ENCODE measurements at regions not wholly inside any gene's neighbourhood (a gene's known extent, or its start where the extent isn't known, plus 50 kb on each side); places are given as distances from the start of the nearest gene placed in this dataset.
A peak's percentile ranks its signal among the peaks of the same experiment; 100 is the strongest.

DNA sequence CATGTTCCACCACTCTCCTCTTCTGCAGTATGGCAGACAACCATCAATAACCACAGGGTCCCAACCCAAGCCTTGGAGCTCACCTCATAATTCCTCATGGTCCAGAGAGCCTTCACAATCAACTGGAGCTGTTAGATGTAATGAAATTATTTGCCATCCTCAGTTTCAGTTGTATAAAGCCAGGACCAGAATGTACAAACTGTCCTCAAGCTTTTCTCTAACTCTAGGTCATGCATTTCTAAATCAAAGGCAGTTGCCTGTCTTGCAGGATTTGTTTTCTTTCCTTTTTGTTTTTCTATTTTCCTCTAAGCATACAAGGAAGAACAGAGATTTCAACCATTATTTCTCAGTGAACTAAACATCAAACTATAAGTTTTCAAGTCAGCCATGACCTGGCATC is 182.5 kb upstream of the SERP2 start:
- no peak for DNase-seq

DNA sequence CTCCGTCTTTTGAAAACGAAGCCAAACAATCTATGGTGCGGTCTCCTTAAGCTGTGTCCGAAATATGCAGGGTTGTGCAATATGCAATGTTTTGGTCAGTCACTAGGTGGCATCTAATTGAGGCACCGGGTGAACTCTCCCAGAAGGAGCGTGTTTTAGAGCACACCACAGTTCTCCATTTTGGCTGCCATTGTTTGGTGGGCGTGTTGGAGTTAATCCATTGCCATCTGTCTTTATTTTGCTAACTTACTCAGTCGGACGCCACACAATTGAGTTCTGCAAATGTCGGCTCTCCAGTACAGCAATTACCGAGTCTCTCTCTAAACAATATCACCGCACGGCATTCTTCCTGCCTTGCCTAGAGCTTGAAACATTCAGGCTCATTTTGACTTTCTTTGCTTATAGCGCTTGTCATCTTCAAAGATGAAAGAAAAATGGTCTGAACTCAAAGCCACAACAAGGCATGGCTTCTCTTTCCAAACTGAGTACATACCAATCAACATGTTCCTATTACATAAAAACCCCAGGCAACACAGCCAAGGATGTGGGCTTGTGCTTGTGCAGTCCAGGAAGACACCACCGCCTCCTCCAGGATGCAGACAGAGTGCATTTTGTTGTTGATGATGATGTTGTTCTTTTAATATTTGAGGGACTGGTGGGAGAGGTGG is 182.0 kb upstream of the SERP2 start:
- peak; percentile 43 to 68 for DNase-seq

DNA sequence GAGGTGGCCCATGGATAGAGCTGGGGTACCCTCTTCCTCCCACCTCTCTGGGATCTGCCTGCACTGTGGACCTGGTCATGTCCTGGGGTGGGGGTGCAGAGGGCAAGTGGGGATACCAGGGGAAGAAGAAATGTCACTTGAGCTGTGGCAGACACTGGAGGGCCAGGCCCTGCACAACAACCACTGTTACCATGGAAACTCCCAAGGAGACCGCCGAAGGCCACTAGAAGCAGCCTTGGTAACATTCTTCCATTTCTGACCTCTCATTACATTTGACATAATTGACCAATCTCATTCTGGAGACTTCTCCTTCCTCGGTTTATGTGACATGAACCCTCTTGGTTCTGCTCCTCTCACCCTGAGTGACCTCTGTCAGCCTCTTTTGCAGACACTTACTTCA is 179.9 kb upstream of the SERP2 start:
- DNase-seq: no peak

DNA sequence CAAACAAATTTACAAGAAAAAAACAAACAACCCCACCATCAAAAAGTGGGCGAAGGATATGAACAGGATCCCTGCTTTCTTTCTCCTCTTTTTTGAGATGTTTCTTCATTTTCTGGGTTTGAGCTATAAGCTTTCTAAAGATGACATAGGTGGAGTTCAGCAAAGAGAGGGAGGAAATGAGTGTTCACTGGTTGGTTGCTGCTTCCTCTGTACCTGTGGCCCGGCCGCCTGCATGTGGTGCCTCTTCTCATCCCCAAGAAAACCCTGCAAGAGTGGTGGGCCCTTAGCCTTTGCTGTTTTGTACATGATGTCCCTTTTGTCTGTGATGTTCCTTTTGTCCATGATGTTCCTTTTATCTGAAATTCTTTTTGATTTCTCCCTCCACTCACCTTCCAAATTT is 178.4 kb upstream of the SERP2 start:
- no peak for DNase-seq

DNA sequence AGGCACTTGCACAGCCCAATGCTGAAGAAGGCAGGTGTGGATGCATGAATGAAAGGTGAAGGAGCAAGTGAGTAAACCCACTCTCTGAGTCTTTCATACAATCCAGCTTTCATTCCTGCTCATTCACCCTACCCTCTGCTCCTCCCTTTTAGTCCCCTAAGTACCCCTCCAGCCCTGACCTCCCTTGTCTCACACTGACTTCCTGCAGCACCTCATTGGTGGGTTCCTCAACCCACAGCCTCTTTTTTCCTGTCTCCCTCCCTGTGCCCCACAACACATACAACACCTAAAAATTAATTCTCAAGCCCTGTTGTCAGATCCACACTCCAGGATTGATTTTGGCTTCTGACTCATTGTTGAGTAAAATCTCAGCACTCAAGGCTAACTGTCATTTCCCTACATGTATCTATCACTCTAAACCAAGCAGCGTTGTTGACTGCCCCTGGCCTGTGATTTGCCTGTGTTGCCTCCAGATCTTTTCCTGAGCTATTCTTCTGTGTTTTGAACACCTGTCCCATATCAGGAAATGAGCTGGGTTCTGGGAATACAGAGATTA is 177.3 kb upstream of the SERP2 start:
- no peak for DNase-seq

DNA sequence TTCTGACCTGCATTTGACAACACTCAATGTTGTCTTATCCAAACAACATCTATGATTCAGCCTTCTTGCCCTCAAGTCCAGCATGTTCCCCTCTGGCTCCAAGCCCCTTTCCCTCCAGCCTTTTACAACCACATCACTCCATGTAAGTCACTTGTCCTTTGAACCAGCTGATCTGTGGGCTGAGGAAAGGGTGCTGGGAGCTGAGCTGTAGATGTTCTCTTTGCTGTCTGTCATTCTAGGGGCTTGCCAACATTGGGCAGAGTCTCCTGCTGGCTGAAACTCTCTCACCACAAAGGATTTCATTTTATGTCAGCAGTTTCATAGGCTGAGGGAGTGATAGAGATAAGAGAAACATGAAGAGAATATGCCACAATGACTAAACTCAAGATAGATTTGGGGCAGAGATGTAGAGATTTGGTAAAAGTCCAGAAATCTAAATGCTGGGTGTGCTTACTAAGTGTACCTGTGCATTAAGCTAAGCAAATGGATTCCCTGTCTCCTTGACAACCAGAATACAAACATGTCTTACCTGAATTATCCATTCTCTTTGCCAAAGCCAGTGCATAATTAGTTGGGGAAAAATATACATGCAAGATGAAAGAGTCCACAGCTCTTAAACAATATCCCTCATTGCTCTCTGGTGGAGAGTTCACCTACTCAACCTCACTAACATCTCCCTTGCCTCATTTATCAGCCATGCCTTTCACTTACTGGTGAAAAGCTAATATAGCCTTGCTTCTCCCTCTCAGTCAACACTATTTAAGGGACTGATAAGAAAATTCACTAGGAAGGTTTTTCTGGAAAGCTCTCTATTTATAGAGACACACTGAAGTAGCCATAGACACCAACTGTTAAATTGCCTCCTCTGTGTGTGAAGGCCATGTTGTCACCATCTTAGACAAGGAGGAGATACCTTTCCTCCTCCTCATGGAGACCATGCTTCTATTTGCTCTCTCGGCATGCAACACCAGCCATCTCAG is 175.5 kb upstream of the SERP2 start:
- no peak for DNase-seq

DNA sequence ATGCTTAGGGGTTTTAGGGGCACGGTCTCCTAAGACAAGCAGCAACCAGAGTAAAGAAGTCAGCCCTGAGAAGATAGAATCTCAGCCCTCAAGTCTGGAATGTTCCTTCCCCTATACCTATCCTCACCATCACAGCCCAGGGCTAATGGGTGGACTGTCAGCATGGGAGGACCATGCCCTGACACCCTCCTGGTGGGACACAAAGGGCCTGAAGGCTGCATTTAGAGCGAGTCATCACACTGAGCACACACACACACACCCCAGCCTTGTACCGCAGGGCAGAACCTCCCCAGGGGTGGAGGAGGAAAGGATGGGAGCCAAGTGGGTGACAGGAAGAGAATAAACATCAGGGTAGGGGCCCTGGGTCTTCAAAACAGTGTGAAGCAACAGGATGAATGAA is 174.8 kb upstream of the SERP2 start:
- no peak for DNase-seq

DNA sequence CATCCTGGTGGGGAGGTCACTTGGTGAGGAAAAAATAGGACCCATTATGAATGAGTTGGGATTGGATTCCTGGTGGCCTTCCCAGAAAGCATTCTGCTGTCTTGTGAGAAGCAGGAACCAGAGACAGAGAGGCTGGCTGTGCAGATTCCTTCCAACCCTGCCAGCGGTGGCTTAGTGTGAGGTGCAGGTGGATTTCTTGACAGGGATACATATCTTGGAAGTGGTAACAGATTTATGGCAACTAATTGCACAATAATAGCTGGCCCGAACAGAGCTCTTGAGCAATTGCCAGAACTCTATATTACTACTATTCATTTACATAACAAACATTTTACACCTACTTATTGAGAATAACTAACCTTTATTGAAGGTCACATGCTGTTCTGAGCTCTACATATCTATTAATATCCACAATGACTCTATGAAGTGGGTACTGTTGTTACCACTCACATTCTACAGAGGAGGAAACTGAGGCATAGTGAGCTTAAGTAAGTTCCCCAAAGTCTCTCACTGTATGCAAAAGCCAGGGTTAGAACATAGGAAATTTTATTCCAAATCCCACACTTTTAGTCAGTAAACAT is 173.9 kb upstream of the SERP2 start:
- DNase-seq: no peak

DNA sequence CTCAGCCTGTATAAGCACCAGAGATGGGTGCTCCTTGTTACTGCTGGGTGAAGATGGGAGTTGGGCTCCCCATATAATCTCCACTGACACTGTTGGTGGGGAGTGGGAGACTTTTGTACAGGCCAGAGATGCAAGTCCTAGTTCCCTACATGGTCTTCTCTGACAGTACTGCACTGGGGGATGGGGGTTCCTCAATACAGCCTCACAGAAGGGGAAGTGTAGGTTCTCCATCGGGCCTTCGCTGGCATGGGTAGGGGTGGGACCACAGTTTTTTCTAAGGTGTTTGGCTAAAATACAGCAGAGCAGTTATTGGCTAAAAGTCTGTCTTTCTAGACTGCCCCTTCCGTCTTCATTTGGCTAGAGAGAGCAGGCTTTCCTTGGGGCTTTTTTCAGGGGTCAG is 167.2 kb upstream of the SERP2 start:
- peak; percentile 10 to 18 for DNase-seq

DNA sequence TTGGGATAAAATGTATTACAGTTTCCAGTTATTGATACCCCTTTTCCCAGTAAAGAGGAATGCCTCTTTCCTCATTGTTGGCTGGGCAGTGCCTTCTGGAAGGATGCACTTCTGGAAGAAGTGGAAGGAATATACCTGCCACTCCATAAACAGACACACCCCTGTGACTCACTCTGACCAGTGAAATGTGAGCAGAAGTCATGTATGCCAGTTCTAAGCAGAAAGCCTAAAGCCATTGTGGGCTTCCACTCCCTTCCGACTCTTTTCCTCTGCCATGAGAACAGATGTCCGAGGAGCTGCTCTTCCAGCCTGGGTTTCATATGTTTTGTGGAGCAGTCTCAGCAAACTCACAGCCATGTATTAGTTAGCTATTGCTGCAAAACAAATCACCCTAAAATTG is 166.1 kb upstream of the SERP2 start:
- no peak for DNase-seq

DNA sequence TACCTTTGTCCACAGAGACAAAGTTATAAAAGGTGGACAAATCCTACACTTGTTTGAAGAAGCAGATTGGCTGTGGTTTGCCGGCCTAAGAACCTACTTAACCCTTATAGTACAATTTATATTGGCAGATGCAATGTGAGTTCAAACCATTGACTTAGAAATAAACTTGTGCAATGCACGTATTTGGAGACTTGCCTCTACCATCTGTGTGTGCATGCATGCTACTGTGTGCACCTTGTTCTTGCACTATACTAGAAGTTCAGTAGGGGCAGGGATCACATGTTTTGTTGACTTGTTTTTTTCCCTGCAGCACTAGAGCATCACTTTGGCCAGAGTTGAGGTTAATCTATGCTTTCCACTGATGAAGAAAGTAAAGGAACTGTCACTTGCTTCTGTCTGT is 163.1 kb upstream of the SERP2 start:
- no peak for DNase-seq

DNA sequence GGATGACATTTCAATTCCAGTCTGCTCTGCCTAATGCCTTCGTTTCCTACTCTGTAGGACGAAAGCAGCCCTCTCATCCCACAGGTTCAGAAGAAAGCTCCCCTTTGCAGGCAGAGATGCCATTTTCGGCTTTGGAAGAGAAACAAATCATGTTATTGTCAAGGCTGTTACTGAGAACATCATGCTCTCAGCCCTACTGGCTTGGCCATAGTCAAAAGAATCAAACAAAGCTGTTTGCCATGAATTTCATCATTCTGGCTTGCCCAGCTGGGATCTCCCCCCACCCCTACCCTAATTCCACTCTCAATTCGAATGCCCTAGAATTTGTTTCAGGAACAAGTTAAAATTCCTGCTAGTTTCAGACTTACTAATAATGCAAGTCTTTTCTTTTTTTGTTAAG is 162.3 kb upstream of the SERP2 start:
- DNase-seq: no peak

DNA sequence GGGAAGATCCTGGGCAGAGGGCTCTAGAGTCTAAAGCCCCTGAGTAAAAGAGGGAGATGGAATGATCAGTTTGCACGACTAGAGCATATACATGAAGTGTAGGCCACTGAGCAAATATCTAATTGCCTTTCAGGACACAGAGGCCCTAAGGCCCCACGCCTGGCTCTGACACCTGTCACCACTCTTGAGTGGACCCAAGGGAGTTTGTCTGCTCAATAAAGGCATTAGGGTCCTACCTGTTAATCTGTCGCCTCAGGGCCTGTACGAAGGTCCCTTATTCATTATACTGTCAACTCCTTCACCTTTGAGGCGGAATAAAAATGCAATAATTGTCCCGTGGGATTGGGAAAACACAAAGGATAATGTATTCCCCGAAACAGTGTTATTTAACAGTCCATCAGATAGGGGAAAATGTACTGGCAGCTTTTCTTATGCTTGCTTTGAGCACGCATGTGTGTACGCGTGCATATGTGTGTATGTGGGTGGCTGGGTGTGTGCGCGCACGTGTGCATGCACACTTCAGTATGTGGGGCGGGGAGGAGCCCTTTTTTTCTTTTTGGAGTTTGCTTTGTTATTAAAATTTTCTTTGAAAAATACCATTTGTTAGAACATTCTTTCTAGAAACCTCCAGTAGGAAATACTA is 161.8 kb upstream of the SERP2 start:
- DNase-seq: no peak

DNA sequence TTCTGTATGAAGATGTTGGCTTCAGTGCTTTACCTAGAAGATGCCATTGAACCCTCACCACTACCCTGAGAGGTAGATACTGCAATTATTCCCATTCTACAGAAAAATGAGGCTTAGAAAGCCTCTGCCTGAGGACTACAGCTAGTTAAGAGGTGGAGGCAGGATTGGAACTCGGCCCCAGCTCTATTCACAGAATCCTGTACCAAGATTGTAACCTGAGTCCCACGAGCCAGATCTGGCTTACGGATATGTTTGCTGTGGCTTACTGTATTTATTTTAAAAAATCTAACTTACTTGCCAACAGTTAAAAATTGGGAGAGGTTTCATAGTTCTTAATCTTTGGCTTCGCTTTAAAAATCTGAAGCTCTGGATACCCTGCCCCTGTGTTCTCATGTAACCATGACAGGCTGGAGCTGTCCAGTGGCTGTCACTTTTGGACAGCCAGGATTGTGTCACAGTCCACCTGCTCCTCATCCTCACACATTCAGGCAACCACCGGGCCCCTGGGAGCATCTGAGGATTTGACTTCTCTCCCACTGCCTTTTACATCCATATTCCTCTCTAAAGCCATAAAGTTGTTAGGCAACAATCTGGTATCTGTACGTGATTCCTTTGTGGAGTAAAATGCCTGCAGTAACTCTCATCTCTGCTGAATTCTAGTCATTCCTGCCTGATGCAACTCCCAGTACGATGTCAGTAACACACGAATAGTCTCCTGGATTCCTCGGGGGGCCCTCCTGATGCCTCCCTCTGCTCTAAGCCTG is 160.8 kb upstream of the SERP2 start:
- DNase-seq: no peak

DNA sequence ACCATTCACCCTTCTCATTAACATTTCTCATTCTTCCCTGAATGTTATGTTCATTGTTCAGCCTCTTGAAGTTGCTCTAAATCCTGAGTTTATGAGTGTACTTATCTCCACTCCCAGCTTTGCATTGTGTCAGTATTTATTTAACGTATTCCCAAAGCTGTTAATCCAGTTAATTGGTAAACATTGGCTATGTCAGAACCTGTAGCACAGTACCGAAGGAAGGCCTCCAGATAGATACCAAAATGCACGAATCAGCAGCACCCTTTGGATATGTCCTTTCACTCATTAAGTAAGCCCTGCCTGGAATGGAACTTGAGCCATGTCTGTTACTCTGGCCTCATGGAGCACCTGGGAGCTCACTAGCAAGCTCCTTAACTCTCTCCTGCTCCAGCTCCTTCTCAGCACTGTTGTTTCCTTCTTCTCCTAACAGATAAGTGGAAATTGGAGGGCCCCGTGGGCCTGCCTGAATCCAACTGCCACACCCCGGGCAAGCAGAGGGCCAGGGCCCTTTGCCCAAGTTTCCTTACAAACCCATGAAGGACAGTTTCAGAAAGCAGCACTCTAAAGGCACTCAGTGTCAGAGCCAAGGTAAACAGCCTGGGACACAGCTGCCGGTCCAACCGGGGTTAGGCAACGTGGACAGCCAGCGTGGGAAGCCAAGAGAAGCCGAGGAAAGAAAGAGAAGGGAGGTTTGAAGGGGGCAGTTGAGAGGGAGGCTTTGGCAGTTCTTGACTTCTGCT is 155.0 kb upstream of the SERP2 start:
- DNase-seq: no peak

DNA sequence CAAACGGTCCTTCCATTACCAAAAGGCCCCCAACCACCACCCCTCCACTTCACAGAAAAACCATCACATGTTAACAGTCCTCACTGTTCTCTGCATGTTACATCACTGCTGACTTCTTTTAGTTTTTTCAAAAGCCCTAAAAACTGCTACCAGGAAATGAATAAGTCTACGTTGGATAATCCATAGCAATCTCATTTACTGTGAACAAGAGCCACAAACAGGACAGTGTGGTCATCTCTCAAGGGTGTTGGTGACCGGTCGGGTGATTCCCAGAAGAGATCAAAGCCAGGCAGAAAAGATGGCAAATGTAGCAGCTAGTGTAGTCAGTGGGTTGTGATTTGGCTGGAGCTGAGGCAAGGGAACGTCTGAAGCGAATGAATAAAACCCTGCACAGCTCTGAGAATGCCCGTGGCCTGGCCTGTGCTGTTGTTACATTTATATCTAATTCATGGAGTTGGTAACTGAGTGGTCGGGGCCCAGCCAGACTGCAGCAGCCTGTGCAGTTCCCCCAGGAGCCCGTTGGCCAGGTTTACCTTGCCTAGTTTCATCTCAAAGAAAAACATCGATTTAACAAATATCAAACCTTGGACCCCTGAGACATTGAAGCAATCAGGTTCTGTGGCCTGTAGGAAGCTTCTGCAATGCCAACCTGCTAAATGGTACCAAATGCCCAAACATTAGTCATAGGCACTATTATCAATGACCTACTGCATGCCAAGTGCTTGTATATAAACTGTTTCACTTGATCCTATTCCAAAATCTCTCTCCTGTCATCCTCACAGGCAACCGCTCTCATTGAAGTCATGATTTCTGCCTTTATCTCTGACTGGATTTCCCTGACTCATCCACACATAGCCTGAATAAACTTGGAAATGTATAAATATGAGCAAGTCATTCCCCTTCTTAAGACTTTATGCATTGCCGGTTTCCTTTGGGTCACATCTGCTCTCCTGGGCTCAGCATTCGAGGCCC is 153.8 kb upstream of the SERP2 start:
- DNase-seq: no peak

DNA sequence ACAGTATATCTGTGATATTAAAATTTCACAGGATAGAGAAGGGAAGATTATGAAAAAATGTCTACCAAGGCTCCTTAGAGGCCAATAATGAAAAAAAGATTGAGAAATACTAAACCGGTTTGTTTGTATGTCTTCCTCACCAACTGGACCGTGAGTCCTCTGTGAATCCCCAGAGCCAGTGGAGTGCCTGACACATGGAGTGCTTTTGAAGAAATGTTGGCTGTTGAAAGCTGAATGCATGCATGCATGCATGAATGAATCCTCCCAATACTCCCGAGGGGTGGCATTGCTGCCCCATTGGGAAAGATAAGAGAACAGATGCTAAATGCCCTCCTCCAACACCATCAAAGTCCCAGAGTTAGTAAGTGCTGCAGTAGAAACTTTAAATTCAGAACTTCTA is 152.7 kb upstream of the SERP2 start:
- DNase-seq: no peak

DNA sequence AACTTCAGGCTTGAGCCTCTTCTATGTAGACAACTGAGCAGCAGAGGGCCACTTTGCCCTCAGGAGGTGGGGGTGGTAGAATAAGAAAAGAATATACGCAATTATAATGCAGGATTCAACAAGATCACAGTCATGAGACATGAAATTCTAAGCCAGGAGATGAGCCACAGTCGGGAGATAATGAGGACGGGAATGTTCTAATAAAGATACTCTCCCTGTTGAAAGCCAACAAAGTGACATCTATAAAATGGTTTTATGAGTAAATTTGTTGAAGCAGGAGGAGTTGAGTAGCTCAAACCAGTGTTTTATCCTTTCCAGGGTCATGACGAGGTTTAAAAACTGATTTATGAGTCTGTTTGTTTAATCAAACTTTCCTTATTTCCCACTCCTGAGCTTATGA is 152.0 kb upstream of the SERP2 start:
- DNase-seq: no peak

DNA sequence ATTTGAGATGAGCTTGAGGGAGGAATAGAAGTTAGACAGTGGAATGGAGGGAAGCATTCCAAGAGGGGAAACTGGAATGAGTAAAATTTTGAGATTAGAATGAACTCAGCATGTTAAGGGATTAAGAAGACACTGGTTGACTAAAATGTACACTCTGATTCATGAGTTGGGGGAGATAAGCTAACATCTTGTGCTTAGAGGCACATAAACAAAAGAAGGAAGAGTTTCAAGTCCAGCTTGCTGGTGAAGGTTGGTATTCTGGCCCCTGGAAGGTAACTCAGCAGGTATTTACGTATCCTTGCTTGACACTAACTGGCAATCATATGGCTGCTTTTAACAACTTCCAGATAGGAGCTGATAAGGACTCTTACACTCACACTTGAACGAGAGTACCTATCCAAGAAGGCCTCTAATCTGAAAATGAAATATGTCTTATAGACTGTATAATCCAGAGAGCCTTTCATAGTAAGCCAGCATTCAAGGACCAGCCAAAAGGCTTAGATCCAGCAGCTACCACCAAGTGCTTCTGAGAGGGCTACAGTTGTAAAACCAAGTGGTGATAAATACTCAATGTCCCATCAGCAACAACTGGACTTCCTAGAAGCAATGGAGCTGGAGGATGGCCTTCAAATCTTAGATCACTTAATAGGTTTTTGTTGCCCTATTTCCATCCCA is 149.7 kb upstream of the SERP2 start:
- DNase-seq: no peak

Data from inflammatory macrophage treated with lipopolysaccharide for 1 hour (primary cell).